ENCODE measurements at regions not wholly inside any gene's neighbourhood (a gene's known extent, or its start where the extent isn't known, plus 50 kb on each side); places are given as distances from the start of the nearest gene placed in this dataset.

- TF ChIP-seq EZH2 (IDR thresholded peaks at IDR 0.05) = no peak
- TF ChIP-seq POLR2AphosphoS5 (IDR thresholded peaks at IDR 0.05; ENCODE audit: borderline replicate concordance, low read depth, low read length) = no peak
Measured at GRCh38 chr12:54744590-54744989, 96.4 kb upstream of the DCD start.

Data from SK-N-MC (cell line).